ENCODE measurements at regions not wholly inside any gene's neighbourhood (a gene's known extent, or its start where the extent isn't known, plus 50 kb on each side); places are given as distances from the start of the nearest gene placed in this dataset.

DNA sequence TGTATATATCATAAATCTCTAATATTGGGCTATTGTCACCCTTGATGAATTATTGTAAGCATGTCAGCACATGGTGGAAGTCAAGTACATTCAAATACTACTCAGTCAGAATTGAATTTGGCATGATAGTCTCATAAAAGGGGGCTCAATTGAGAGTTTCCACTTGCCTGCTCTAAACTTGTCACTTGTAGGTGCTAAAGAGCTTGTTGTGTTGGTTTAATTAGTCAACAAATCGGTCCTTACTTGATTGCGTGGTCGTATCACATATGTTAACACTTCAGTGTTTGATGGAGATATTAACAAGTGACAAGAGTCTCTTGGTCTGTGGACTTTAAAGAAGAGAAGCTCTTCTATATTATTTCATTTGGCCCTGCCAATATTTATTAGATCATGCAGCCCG lies 81.1 kb downstream of the NKX2-1 start:
- Mint-ChIP-seq H3K9me3 (ENCODE audit: unreplicated experiment) (no peaks in the 10 kb centered on the region), H3K36me3 (ENCODE audit: insufficient read depth, unreplicated experiment) (no peaks in the 10 kb centered on the region), H3K4me3 (ENCODE audit: unreplicated experiment) (no peak overlapping the region), H3K27ac (ENCODE audit: unreplicated experiment) (no peak overlapping the region), H3K27me3 (ENCODE audit: insufficient read depth, unreplicated experiment) (no peaks in the 10 kb centered on the region), H3K4me1 (ENCODE audit: low read depth, unreplicated experiment) (no peaks in the 10 kb centered on the region)
- ChIA-PET CTCF (no interaction called here), POLR2A (no interaction called here)
- no peaks in the 10 kb centered on the region for H3K4me1 ChIP-seq
- intact Hi-C loops (cut with micrococcal nuclease; ENCODE audit: unreplicated experiment) = no loop called here
- TF ChIP-seq, protein P1, sequence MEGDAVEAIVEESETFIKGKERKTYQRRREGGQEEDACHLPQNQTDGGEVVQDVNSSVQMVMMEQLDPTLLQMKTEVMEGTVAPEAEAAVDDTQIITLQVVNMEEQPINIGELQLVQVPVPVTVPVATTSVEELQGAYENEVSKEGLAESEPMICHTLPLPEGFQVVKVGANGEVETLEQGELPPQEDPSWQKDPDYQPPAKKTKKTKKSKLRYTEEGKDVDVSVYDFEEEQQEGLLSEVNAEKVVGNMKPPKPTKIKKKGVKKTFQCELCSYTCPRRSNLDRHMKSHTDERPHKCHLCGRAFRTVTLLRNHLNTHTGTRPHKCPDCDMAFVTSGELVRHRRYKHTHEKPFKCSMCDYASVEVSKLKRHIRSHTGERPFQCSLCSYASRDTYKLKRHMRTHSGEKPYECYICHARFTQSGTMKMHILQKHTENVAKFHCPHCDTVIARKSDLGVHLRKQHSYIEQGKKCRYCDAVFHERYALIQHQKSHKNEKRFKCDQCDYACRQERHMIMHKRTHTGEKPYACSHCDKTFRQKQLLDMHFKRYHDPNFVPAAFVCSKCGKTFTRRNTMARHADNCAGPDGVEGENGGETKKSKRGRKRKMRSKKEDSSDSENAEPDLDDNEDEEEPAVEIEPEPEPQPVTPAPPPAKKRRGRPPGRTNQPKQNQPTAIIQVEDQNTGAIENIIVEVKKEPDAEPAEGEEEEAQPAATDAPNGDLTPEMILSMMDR (IDR thresholded peaks at IDR 0.05; ENCODE audit: insufficient read depth in 1 of 2, low read depth in 1 of 2, low read length in 1 of 2, severe bottlenecking in 1 of 2, unreplicated experiment in 1 of 2) = no peak
- no peak for DNase-seq
- H3K36me3 ChIP-seq (ENCODE audit: control insufficient read depth, insufficient read depth, low read length) = no peaks in the 10 kb centered on the region
- no peaks in the 10 kb centered on the region for H3K27me3 ChIP-seq (replicated peaks; ENCODE audit: control insufficient read depth, insufficient read depth, low read length)
- no peaks in the 10 kb centered on the region for H3K9me3 ChIP-seq
- BruUV-seq (replicated peaks) = no TSS peak
- H3K4me3 ChIP-seq (ENCODE audit: low read depth, low read length) = no peak overlapping the region

- H3K9me3 ChIP-seq = no peaks in the 10 kb centered on the region
- Mint-ChIP-seq H3K4me3 (ENCODE audit: unreplicated experiment) (no peak overlapping the region), H3K27ac (ENCODE audit: unreplicated experiment) (no peak overlapping the region), H3K27me3 (ENCODE audit: insufficient read depth, unreplicated experiment) (no peaks in the 10 kb centered on the region), H3K36me3 (ENCODE audit: insufficient read depth, unreplicated experiment) (no peaks in the 10 kb centered on the region), H3K4me1 (ENCODE audit: low read depth, unreplicated experiment) (no peaks in the 10 kb centered on the region), H3K9me3 (ENCODE audit: unreplicated experiment) (no peaks in the 10 kb centered on the region)
- H3K36me3 ChIP-seq (ENCODE audit: control insufficient read depth, insufficient read depth, low read length) = no peaks in the 10 kb centered on the region
- BruUV-seq (replicated peaks) = no TSS peak
- no peak overlapping the region for H3K4me3 ChIP-seq (ENCODE audit: low read depth, low read length)
- intact Hi-C loops (cut with micrococcal nuclease; ENCODE audit: unreplicated experiment) = no loop called here
- H3K4me1 ChIP-seq = no peaks in the 10 kb centered on the region
- no peak for DNase-seq
- TF ChIP-seq, protein P1 (IDR thresholded peaks at IDR 0.05; ENCODE audit: insufficient read depth in 1 of 2, low read depth in 1 of 2, low read length in 1 of 2, severe bottlenecking in 1 of 2, unreplicated experiment in 1 of 2) = no peak
- ChIA-PET CTCF (interaction anchor here (0.6 kb wide), 1 partner anchor 32 kb away, joined by 3 read pairs; no protein-coding TSS in a partner anchor), POLR2A (no interaction called here)
- H3K27me3 ChIP-seq (replicated peaks; ENCODE audit: control insufficient read depth, insufficient read depth, low read length) = no peaks in the 10 kb centered on the region
Measured at GRCh38 chr14:36430662-36431084, 89.4 kb downstream of the NKX2-1 start.

DNA sequence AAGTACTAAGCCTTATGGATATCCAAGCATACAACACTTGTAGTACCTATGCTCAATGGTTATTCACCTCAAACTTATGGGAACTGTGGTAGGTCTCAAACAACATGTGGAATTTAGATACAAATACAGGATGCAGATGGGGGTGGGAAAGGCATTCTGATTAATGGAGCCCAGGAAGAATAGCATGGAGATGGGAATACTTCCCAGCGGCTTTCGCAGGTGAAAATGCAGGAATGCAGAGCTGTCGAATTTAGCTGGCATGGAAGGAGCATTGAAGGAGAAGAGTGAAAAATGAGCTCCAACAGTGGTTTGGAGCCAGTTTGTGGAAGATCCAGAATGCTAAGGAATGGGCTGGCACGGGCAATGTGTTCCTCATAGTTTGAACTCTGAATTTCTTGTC lies 89.9 kb downstream of the NKX2-1 start:
- DNase-seq = no peak
- Mint-ChIP-seq H3K9me3 (ENCODE audit: unreplicated experiment) (no peaks in the 10 kb centered on the region), H3K4me1 (ENCODE audit: low read depth, unreplicated experiment) (no peaks in the 10 kb centered on the region), H3K4me3 (ENCODE audit: unreplicated experiment) (no peak overlapping the region), H3K36me3 (ENCODE audit: insufficient read depth, unreplicated experiment) (no peaks in the 10 kb centered on the region), H3K27me3 (ENCODE audit: insufficient read depth, unreplicated experiment) (no peaks in the 10 kb centered on the region), H3K27ac (ENCODE audit: unreplicated experiment) (no peak overlapping the region)
- Histone ChIP-seq H3K36me3 (ENCODE audit: control insufficient read depth, insufficient read depth, low read length) (no peaks in the 10 kb centered on the region), H3K9me3 (no peaks in the 10 kb centered on the region), H3K4me3 (ENCODE audit: low read depth, low read length) (no peak overlapping the region), H3K4me1 (no peaks in the 10 kb centered on the region), H3K27me3 (replicated peaks; ENCODE audit: control insufficient read depth, insufficient read depth, low read length) (no peaks in the 10 kb centered on the region)
- CTCF ChIA-PET = no interaction called here
- intact Hi-C loops (cut with micrococcal nuclease; ENCODE audit: unreplicated experiment) = no loop called here
- TF ChIP-seq, protein P1 (IDR thresholded peaks at IDR 0.05; ENCODE audit: insufficient read depth in 1 of 2, low read depth in 1 of 2, low read length in 1 of 2, severe bottlenecking in 1 of 2, unreplicated experiment in 1 of 2) = no peak
- no TSS peak for BruUV-seq (replicated peaks)
- POLR2A ChIA-PET = no interaction called here

All from Caco-2 (cell line).